Kidney (tissue), 13 donors: ENCODE measurements at regions not wholly inside any gene's neighbourhood (a gene's known extent, or its start where the extent isn't known, plus 50 kb on each side); places are given as distances from the start of the nearest gene placed in this dataset.

ENCODE experiments used
- DNase-seq, 5 donors: peaks; one replicate each; pipeline ENCODE4 v3.0.0-alpha.2; 2013 to 2020
- FAIRE-seq: peaks from 2 replicates; lab custom pipeline; 2012; peaks lifted over from hg19 to GRCh38; lab: Jason Lieb, UNC
- H3K27ac ChIP-seq, 2 donors: one replicate each; pipeline ENCODE4 v1.7.0; 2013; ENCODE audit warnings: low read depth in 2 of 2, low read length in 2 of 2, inconsistent platforms in 1 of 2
- H3K27me3 ChIP-seq: one replicate; pipeline ENCODE4 v1.7.1; 2013; ENCODE audit warnings: low read length, inconsistent platforms; ENCODE audit not compliant: control insufficient read depth, insufficient read depth
- H3K36me3 ChIP-seq, 3 donors: one replicate each; pipeline versions ENCODE4 v1.7.0 to v1.7.1; 2013; ENCODE audit warnings: low read length in 3 of 3, control low read depth in 1 of 3, inconsistent platforms in 1 of 3; ENCODE audit not compliant: insufficient read depth in 3 of 3, control insufficient read depth in 2 of 3
- H3K4me1 ChIP-seq, 3 donors: one replicate each; pipeline versions ENCODE4 v1.7.0 to v1.7.1; 2013; ENCODE audit warnings: low read length in 3 of 3, inconsistent platforms in 1 of 3, low read depth in 1 of 3; ENCODE audit not compliant: control insufficient read depth in 2 of 3, insufficient read depth in 2 of 3
- H3K4me3 ChIP-seq, 3 donors: one replicate each; pipeline versions ENCODE4 v1.7.0 to v1.8.1; 2013; ENCODE audit warnings: low read length in 3 of 3, control low read depth in 1 of 3, inconsistent platforms in 1 of 3
- H3K9ac ChIP-seq, 3 donors: one replicate each; pipeline versions ENCODE4 v1.7.0 to v1.7.1; 2013; ENCODE audit warnings: low read length in 3 of 3, control low read depth in 1 of 3, inconsistent platforms in 1 of 3
- H3K9me3 ChIP-seq, 3 donors: one replicate each; pipeline versions ENCODE4 v1.7.0 to v1.7.1; 2013; ENCODE audit warnings: low read length in 3 of 3, control low read depth in 1 of 3, inconsistent platforms in 1 of 3; ENCODE audit not compliant: control insufficient read depth in 2 of 3, insufficient read depth in 1 of 3
- CTCF ChIP-seq: IDR thresholded peaks from 3 replicates; pipeline ENCODE4 v1.5.1; 2012; ENCODE audit warnings: mild to moderate bottlenecking, moderate library complexity, borderline replicate concordance; ENCODE audit not compliant: insufficient read depth; ENCODE audit errors: extremely low read depth
- intact Hi-C: fragments of 100-400 bp; cut with DNase I; formaldehyde crosslinking; loops from one replicate; pipeline ENCODE4 v1.11.1; 2022
- donor health status: control.
- donor health status: control.
- donor health status: control.
- donor health status: control.
- donor health status: control.
- donor health status: DM: yes; HTN: yes; CAD: no.
- donor health status: Normal renal cell carcinoma (clear cell type).

GRCh38 chr2:2517399-2517798, 186.3 kb upstream of the MYT1L start:
- DNase-seq (no peak), FAIRE-seq (no peak)
- H3K9me3 ChIP-seq, result no peaks in the 10 kb centered on the region
- H3K4me1 ChIP-seq, result no peaks in the 10 kb centered on the region
- H3K27ac ChIP-seq, result no peak overlapping the region
- H3K9ac ChIP-seq, result no peak overlapping the region
- TF ChIP-seq CTCF, result no peak
- H3K4me3 ChIP-seq, result no peak overlapping the region
- no peaks in the 10 kb centered on the region for H3K36me3 ChIP-seq
- intact Hi-C loops, result no loop called here
- no peaks in the 10 kb centered on the region for H3K27me3 ChIP-seq

- no peaks in the 10 kb centered on the region for H3K36me3 ChIP-seq
- no peak for DNase-seq
- TF ChIP-seq CTCF, result no peak
- no peak overlapping the region for H3K27ac ChIP-seq
- H3K4me3 ChIP-seq, result no peak overlapping the region
- H3K27me3 ChIP-seq, result no peaks in the 10 kb centered on the region
- H3K9me3 ChIP-seq, result no peaks in the 10 kb centered on the region
- intact Hi-C loops, result no loop called here
- H3K4me1 ChIP-seq, result no peaks in the 10 kb centered on the region
- no peak for FAIRE-seq
- H3K9ac ChIP-seq, result no peak overlapping the region
These were observed 185.3 kb upstream of the MYT1L start for GRCh38 chr2:2516386-2516785.

- no peak for FAIRE-seq
These were observed 181.9 kb upstream of the MYT1L start for GRCh38 chr2:2512931-2513330.

More at GRCh38 chr2:2512931-2513330, 181.9 kb upstream of the MYT1L start:
- Histone ChIP-seq H3K27me3 (no peaks in the 10 kb centered on the region), H3K4me1 (no peaks in the 10 kb centered on the region), H3K9ac (no peak overlapping the region), H3K27ac (no peak overlapping the region), H3K4me3 (no peak overlapping the region), H3K36me3 (no peaks in the 10 kb centered on the region), H3K9me3 (no peaks in the 10 kb centered on the region)
- no peak for DNase-seq
- TF ChIP-seq CTCF, result no peak
- intact Hi-C loops, result no loop called here
